Loucy (cell line): ENCODE measurements at regions not wholly inside any gene's neighbourhood (a gene's known extent, or its start where the extent isn't known, plus 50 kb on each side); places are given as distances from the start of the nearest gene placed in this dataset.

Experiments
- H2AFZ ChIP-seq: fragments of 200-600 bp; sonication (generic); 2 replicates; pipeline ENCODE4 v1.6.0; 2016; ENCODE audit warnings: antibody characterized with exemption, mild to moderate bottlenecking, low read length, moderate library complexity
- H3F3A ChIP-seq: fragments of 200-600 bp; 2 replicates; pipeline ENCODE4 v1.6.0; 2016; ENCODE audit warnings: antibody characterized with exemption, low read depth, mild to moderate bottlenecking
- H3K27me3 ChIP-seq: fragments of 200-600 bp; sonication (generic); 2 replicates; pipeline ENCODE4 v1.6.1; 2014; ENCODE audit warnings: low read length, mild to moderate bottlenecking; ENCODE audit not compliant: insufficient read depth, poor library complexity, severe bottlenecking
- H3K36me3 ChIP-seq: fragments of 200-600 bp; sonication (generic); 2 replicates; pipeline ENCODE4 v1.6.1; 2016; ENCODE audit warnings: low read length; ENCODE audit not compliant: insufficient read depth
- H3K4me1 ChIP-seq: fragments of 200-600 bp; sonication (generic); 2 replicates; pipeline ENCODE4 v1.5.1; 2014; ENCODE audit warnings: low read length, mild to moderate bottlenecking; ENCODE audit not compliant: insufficient read depth, poor library complexity, severe bottlenecking
- H3K4me2 ChIP-seq: fragments of 200-600 bp; sonication (generic); 2 replicates; pipeline ENCODE4 v1.6.0; 2014; ENCODE audit warnings: antibody characterized with exemption, low read length, low read depth, mild to moderate bottlenecking; ENCODE audit not compliant: poor library complexity, severe bottlenecking
- H3K4me3 ChIP-seq: fragments of 200-600 bp; sonication (generic); 2 replicates; pipeline ENCODE4 v1.5.1; 2014; ENCODE audit warnings: low read length, mild to moderate bottlenecking, mixed read lengths; ENCODE audit not compliant: poor library complexity, severe bottlenecking
- H3K79me2 ChIP-seq: fragments of 200-600 bp; sonication (generic); 2 replicates; pipeline ENCODE4 v1.6.1; 2014; ENCODE audit warnings: low read length; ENCODE audit not compliant: insufficient read depth
- H3K9ac ChIP-seq: fragments of 200-600 bp; sonication (generic); 2 replicates; pipeline ENCODE4 v1.6.0; 2014; ENCODE audit warnings: mild to moderate bottlenecking, low read depth, low read length, moderate library complexity; ENCODE audit not compliant: poor library complexity, severe bottlenecking
- H3K9me2 ChIP-seq: fragments of 200-600 bp; sonication (generic); replicated peaks from 2 replicates; pipeline ENCODE4 v1.6.1; 2016; ENCODE audit warnings: low read depth, low read length, mixed read lengths
- H3K9me3 ChIP-seq: fragments of 200-600 bp; sonication (generic); 2 replicates; pipeline ENCODE4 v1.6.1; 2014; ENCODE audit warnings: mild to moderate bottlenecking, antibody characterized with exemption, low read length, low read depth; ENCODE audit not compliant: insufficient read depth
- H4K20me1 ChIP-seq: fragments of 200-600 bp; sonication (generic); 2 replicates; pipeline ENCODE4 v1.6.0; 2014; ENCODE audit warnings: antibody characterized with exemption, low read length, mild to moderate bottlenecking; ENCODE audit not compliant: insufficient read depth, poor library complexity, severe bottlenecking
- EZH2phosphoT487 ChIP-seq: fragments of 200-600 bp; IDR thresholded peaks from 2 replicates; pipeline ENCODE4 v1.6.1; 2018; ENCODE audit warnings: antibody characterized with exemption, mild to moderate bottlenecking, moderate library complexity, borderline replicate concordance
- TF ChIP-seq, protein P1 (sequence below): fragments of 200-600 bp; sonication (generic); conservative IDR thresholded peaks from 2 replicates; pipeline ENCODE4 v1.5.1; 2014; ENCODE audit warnings: mild to moderate bottlenecking, antibody characterized with exemption, low read length

DNA sequence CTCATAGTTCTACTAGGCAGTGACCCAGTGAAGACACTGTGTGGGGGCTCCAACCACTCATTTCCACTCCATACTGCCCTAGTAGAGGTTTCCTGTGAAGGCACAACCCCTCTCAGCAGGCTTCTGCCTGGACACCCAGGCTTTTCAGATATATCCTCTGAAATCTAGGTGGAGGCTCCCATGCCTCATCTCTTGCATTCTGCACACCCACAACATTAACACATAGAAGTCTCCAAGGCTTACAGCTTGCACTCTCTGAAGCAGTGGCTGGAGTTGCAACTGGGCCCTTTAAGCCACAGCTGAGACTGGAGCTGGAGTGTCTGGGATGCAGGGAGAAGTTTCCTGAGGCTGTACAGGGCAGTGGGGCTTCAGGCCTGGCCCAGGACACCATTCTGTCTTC is 347.7 kb upstream of the SPRY2 start:
- no peak overlapping the region for H2AFZ ChIP-seq
- H3K27me3 ChIP-seq: no peaks in the 10 kb centered on the region
- no peaks in the 10 kb centered on the region for H3K4me1 ChIP-seq
- H4K20me1 ChIP-seq: no peaks in the 10 kb centered on the region
- TF ChIP-seq, protein P1, sequence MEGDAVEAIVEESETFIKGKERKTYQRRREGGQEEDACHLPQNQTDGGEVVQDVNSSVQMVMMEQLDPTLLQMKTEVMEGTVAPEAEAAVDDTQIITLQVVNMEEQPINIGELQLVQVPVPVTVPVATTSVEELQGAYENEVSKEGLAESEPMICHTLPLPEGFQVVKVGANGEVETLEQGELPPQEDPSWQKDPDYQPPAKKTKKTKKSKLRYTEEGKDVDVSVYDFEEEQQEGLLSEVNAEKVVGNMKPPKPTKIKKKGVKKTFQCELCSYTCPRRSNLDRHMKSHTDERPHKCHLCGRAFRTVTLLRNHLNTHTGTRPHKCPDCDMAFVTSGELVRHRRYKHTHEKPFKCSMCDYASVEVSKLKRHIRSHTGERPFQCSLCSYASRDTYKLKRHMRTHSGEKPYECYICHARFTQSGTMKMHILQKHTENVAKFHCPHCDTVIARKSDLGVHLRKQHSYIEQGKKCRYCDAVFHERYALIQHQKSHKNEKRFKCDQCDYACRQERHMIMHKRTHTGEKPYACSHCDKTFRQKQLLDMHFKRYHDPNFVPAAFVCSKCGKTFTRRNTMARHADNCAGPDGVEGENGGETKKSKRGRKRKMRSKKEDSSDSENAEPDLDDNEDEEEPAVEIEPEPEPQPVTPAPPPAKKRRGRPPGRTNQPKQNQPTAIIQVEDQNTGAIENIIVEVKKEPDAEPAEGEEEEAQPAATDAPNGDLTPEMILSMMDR: no peak
- TF ChIP-seq EZH2phosphoT487: no peak
- no peaks in the 10 kb centered on the region for H3F3A ChIP-seq
- H3K9ac ChIP-seq: no peak overlapping the region
- no peak overlapping the region for H3K4me3 ChIP-seq
- no peak overlapping the region for H3K4me2 ChIP-seq
- H3K9me2 ChIP-seq: no peaks in the 10 kb centered on the region
- H3K9me3 ChIP-seq: no peaks in the 10 kb centered on the region; the same call in 1 of the 2 replicates
- H3K36me3 ChIP-seq: no peaks in the 10 kb centered on the region
- H3K79me2 ChIP-seq: no peaks in the 10 kb centered on the region

DNA sequence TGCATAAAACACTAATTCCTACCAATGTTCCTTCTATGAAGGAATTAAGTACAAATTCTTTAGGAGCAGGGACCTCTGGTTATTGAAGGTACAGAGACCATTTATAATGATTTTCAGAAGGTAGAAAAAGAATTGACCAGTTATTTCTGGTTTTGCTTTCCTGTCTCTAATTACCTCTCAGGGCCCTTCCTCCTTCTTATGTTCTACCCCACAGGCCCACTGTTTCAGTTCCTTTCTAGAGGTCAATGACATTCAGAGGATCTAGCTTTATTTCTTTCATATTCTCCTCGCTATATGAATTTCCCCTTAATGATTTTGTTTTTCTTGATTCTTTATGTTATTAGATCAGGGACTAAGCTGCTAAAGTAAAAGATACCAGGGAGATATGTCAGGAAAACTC is 345.0 kb upstream of the SPRY2 start:
- Histone ChIP-seq H3F3A (no peaks in the 10 kb centered on the region), H3K79me2 (no peaks in the 10 kb centered on the region), H3K4me3 (no peak overlapping the region), H3K9me2 (no peaks in the 10 kb centered on the region), H3K9me3 (no peaks in the 10 kb centered on the region), H2AFZ (no peak overlapping the region), H3K4me1 (no peaks in the 10 kb centered on the region), H3K9ac (no peak overlapping the region), H3K36me3 (no peaks in the 10 kb centered on the region), H3K4me2 (no peak overlapping the region), H4K20me1 (no peaks in the 10 kb centered on the region), H3K27me3 (no peaks in the 10 kb centered on the region)
- no peak for TF ChIP-seq EZH2phosphoT487
- TF ChIP-seq, protein P1: no peak

DNA sequence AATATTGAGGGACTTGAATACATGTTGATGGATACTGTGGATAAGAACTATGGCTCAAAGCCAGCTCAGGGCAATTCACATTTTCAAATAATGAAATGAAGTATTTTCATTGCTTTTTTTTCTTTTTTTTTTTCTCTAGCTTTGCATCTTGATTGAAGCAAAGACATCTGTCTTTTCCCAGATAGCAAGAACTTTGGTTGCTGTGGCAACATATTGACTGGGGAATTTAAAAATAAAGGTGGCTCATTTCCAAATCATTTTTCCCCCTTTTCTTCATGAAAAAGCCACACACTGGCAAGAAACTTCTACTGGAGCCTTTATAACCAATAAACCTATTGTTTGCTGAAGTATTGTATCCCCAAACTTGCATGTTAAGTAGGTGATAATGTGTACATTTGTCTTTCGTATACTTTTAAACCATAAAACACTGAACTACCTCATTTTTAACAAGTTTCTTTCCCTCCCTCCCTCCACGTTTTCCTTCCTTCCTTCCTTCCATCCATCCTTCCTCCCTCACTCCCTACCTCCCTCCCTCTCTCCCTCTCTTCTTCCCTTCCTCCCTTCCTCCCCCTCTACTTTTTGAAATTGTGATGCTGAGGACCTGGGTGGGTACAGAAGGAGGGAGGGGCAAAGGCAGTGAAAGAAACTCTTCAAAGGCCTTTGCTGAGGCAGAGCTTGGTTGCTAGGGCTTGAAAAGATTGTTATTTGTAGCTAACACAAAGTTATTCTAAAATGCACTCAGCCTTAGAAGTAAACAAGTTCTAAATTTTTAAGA is 343.5 kb upstream of the SPRY2 start:
- TF ChIP-seq EZH2phosphoT487: no peak
- no peaks in the 10 kb centered on the region for H3K27me3 ChIP-seq
- no peaks in the 10 kb centered on the region for H3K36me3 ChIP-seq
- H3K4me1 ChIP-seq: no peaks in the 10 kb centered on the region
- no peaks in the 10 kb centered on the region for H3K9me2 ChIP-seq
- no peaks in the 10 kb centered on the region for H3K9me3 ChIP-seq
- no peak overlapping the region for H3K4me2 ChIP-seq
- H3K79me2 ChIP-seq: no peaks in the 10 kb centered on the region
- no peak overlapping the region for H3K9ac ChIP-seq
- no peak overlapping the region for H3K4me3 ChIP-seq
- H4K20me1 ChIP-seq: no peaks in the 10 kb centered on the region
- no peak overlapping the region for H2AFZ ChIP-seq
- no peaks in the 10 kb centered on the region for H3F3A ChIP-seq
